HG03025 (cell line): ENCODE measurements at regions not wholly inside any gene's neighbourhood (a gene's known extent, or its start where the extent isn't known, plus 50 kb on each side); places are given as distances from the start of the nearest gene placed in this dataset.
A peak's percentile ranks its signal among the peaks of the same experiment; 100 is the strongest.
"Not testable (repeated sequence)": the region's sequence is repeated elsewhere in the genome, so short reads cannot be mapped to it uniquely, and the experiment has no call there.

ENCODE experiments used
- ATAC-seq: cut with Tn5 transposase; IDR thresholded peaks from one replicate; pipeline ENCODE4 v1.9.1; 2021; ENCODE audit warnings: mild to moderate bottlenecking, moderate library complexity; ENCODE audit not compliant: unreplicated experiment, low FRiP score

GRCh38 chr18:47682876-47683275, 247.6 kb downstream of the SMAD2 start:
- ATAC-seq, result no peak

GRCh38 chr18:47680488-47680887, 250.0 kb downstream of the SMAD2 start:
- peak; percentile 92 for ATAC-seq

- peak; percentile 38 for ATAC-seq
Measured at GRCh38 chr18:47679864-47680263, 250.6 kb downstream of the SMAD2 start.

GRCh38 chr18:47677952-47678351, 252.5 kb downstream of the SMAD2 start:
- ATAC-seq, result no peak

- no peak for ATAC-seq
Measured at GRCh38 chr18:47669815-47670214, 260.6 kb downstream of the SMAD2 start.

GRCh38 chr18:47658498-47658897, 272.0 kb downstream of the SMAD2 start:
- ATAC-seq, result no peak

GRCh38 chr18:47654988-47655387, 275.5 kb downstream of the SMAD2 start:
- ATAC-seq, result no peak

GRCh38 chr18:47644896-47645295, 285.6 kb downstream of the SMAD2 start:
- no peak for ATAC-seq

- not testable (repeated sequence) for ATAC-seq
Measured at GRCh38 chr18:47637551-47637950, 292.9 kb downstream of the SMAD2 start.

GRCh38 chr18:47635416-47635815, 295.0 kb downstream of the SMAD2 start:
- ATAC-seq, result no peak

GRCh38 chr18:47632970-47633635, 297.4 kb downstream of the SMAD2 start:
- no peak for ATAC-seq

- no peak for ATAC-seq
Measured at GRCh38 chr18:47628893-47629292, 301.6 kb downstream of the SMAD2 start.

GRCh38 chr18:47628240-47628781, 302.1 kb downstream of the SMAD2 start:
- ATAC-seq, result no peak

- ATAC-seq, result no peak
Measured at GRCh38 chr18:47627030-47627429, 303.4 kb downstream of the SMAD2 start.

GRCh38 chr18:47619771-47620448, 310.5 kb downstream of the SMAD2 start:
- ATAC-seq, result no peak

GRCh38 chr18:47618758-47619157, 311.7 kb downstream of the SMAD2 start:
- no peak for ATAC-seq

- no peak for ATAC-seq
Measured at GRCh38 chr18:47615043-47615442, 315.4 kb downstream of the SMAD2 start.

- no peak for ATAC-seq
Measured at GRCh38 chr18:47613929-47614328, 316.5 kb downstream of the SMAD2 start.

GRCh38 chr18:47611649-47612048, 318.8 kb downstream of the SMAD2 start:
- ATAC-seq, result no peak

GRCh38 chr18:47606526-47606925, 323.9 kb downstream of the SMAD2 start:
- ATAC-seq, result no peak

GRCh38 chr18:47605093-47605492, 325.4 kb downstream of the SMAD2 start:
- ATAC-seq, result no peak

- no peak for ATAC-seq
Measured at GRCh38 chr18:47604021-47604420, 326.4 kb downstream of the SMAD2 start.
